Calu3 (cell line): ENCODE measurements at regions not wholly inside any gene's neighbourhood (a gene's known extent, or its start where the extent isn't known, plus 50 kb on each side); places are given as distances from the start of the nearest gene placed in this dataset.

Source experiments
- BruUV-seq: library from RNA; stranded (reverse); fragments of 400-500 nt; replicated peaks from 2 replicates; lab custom pipeline; 2021; lab: Mats Ljungman, UMichigan
- CTCF ChIA-PET: fragments of 300-600 bp; sonication (Branson Sonifier 250); formaldehyde crosslinking; loops from one replicate; lab custom pipeline; 2022; ENCODE audit warnings: antibody characterized with exemption; lab: Charles Lee
- DNase-seq: peaks from one replicate; pipeline ENCODE4 v3.0.0; 2022
- H3K27ac Mint-ChIP-seq: one replicate; pipeline ENCODE4 v1.8.0; 2022; ENCODE audit warnings: mixed read lengths; ENCODE audit not compliant: unreplicated experiment
- H3K27me3 Mint-ChIP-seq: one replicate; pipeline ENCODE4 v1.8.0; 2022; ENCODE audit warnings: mixed read lengths; ENCODE audit not compliant: unreplicated experiment
- H3K36me3 Mint-ChIP-seq: one replicate; pipeline ENCODE4 v1.8.0; 2022; ENCODE audit warnings: mild to moderate bottlenecking, moderate library complexity, mixed read lengths; ENCODE audit not compliant: insufficient read depth, unreplicated experiment
- H3K4me1 Mint-ChIP-seq: one replicate; pipeline ENCODE4 v1.8.0; 2022; ENCODE audit warnings: mild to moderate bottlenecking, low read depth, mixed read lengths; ENCODE audit not compliant: unreplicated experiment
- H3K4me3 Mint-ChIP-seq: one replicate; pipeline ENCODE4 v1.8.0; 2022; ENCODE audit warnings: mild to moderate bottlenecking, low read depth, moderate library complexity, mixed read lengths; ENCODE audit not compliant: unreplicated experiment
- H3K9me3 Mint-ChIP-seq: one replicate; pipeline ENCODE4 v1.8.0; 2022; ENCODE audit warnings: low read depth, mixed read lengths; ENCODE audit not compliant: unreplicated experiment
- CTCF ChIP-seq: fragments of 200-600 bp; IDR thresholded peaks from one replicate; pipeline ENCODE4 v1.8.0; 2022; ENCODE audit warnings: antibody characterized with exemption; ENCODE audit not compliant: unreplicated experiment
- intact Hi-C: fragments of 100-400 bp; cut with micrococcal nuclease; formaldehyde crosslinking; loops from one replicate; pipeline ENCODE4 v1.10.0; 2022; ENCODE audit not compliant: unreplicated experiment

GRCh38 chr2:138267161-138267901 is 234.2 kb upstream of the SPOPL start:
- Mint-ChIP-seq H3K36me3 (no peaks in the 10 kb centered on the region), H3K4me3 (no peak overlapping the region), H3K9me3 (peaks cover 6% of the 10 kb centered on the region), H3K27me3 (no peaks in the 10 kb centered on the region), H3K4me1 (peaks cover 29% of the 10 kb centered on the region), H3K27ac (peak overlapping the region; percentile 89)
- CTCF ChIA-PET: interaction anchor here (1.1 kb wide), 1 partner anchor 9 kb away, joined by 3 read pairs; no protein-coding TSS in a partner anchor
- DNase-seq: peak; percentile 19
- no TSS peak for BruUV-seq
- no peak for TF ChIP-seq CTCF
- intact Hi-C loops: loop anchor here (5.0 kb wide), 1 partner anchor 155 kb away; no protein-coding TSS in a partner anchor

- CTCF ChIA-PET: interaction anchor here (1.1 kb wide), 1 partner anchor 8 kb away, joined by 3 read pairs; no protein-coding TSS in a partner anchor
- Mint-ChIP-seq H3K4me1 (peaks cover 29% of the 10 kb centered on the region), H3K36me3 (no peaks in the 10 kb centered on the region), H3K27me3 (no peaks in the 10 kb centered on the region), H3K9me3 (peaks cover 2% of the 10 kb centered on the region), H3K4me3 (no peak overlapping the region), H3K27ac (peak overlapping the region; percentile 89)
- no TSS peak for BruUV-seq
- DNase-seq: no peak
- TF ChIP-seq CTCF: no peak
- intact Hi-C loops: loop anchor here (5.0 kb wide), 1 partner anchor 154 kb away; no protein-coding TSS in a partner anchor
Measured at GRCh38 chr2:138267902-138268254, 233.7 kb upstream of the SPOPL start.

GRCh38 chr2:138269765-138270164 is 231.8 kb upstream of the SPOPL start:
- TF ChIP-seq CTCF: no peak
- H3K4me3 Mint-ChIP-seq: no peak overlapping the region
- no peaks in the 10 kb centered on the region for H3K9me3 Mint-ChIP-seq
- CTCF ChIA-PET: no interaction called here
- peak overlapping the region; percentile 36 for H3K27ac Mint-ChIP-seq
- peaks cover 39% of the 10 kb centered on the region for H3K4me1 Mint-ChIP-seq
- no peak for DNase-seq
- intact Hi-C loops: loop anchor here (5.0 to 10.0 kb wide), 3 partner anchors 153 to 305 kb away; partner anchors contain the start of genes HNMT and SPOPL
- BruUV-seq: no TSS peak
- no peaks in the 10 kb centered on the region for H3K27me3 Mint-ChIP-seq
- H3K36me3 Mint-ChIP-seq: no peaks in the 10 kb centered on the region

GRCh38 chr2:138271467-138271866 is 230.1 kb upstream of the SPOPL start:
- no peak for DNase-seq
- H3K9me3 Mint-ChIP-seq: no peaks in the 10 kb centered on the region
- no peak overlapping the region for H3K27ac Mint-ChIP-seq
- TF ChIP-seq CTCF: no peak
- H3K27me3 Mint-ChIP-seq: no peaks in the 10 kb centered on the region
- H3K36me3 Mint-ChIP-seq: no peaks in the 10 kb centered on the region
- H3K4me3 Mint-ChIP-seq: no peak overlapping the region
- H3K4me1 Mint-ChIP-seq: peaks cover 45% of the 10 kb centered on the region
- intact Hi-C loops: loop anchor here (10.0 kb wide), 2 partner anchors 233 to 307 kb away; partner anchors contain the start of genes HNMT and SPOPL
- no TSS peak for BruUV-seq
- CTCF ChIA-PET: no interaction called here
